HG03342 (cell line): ENCODE measurements at regions not wholly inside any gene's neighbourhood (a gene's known extent, or its start where the extent isn't known, plus 50 kb on each side); places are given as distances from the start of the nearest gene placed in this dataset.

Source experiments
- ATAC-seq: cut with Tn5 transposase; IDR thresholded peaks from one replicate; pipeline ENCODE4 v1.9.1; 2021; ENCODE audit warnings: mild to moderate bottlenecking, moderate library complexity; ENCODE audit not compliant: unreplicated experiment

DNA sequence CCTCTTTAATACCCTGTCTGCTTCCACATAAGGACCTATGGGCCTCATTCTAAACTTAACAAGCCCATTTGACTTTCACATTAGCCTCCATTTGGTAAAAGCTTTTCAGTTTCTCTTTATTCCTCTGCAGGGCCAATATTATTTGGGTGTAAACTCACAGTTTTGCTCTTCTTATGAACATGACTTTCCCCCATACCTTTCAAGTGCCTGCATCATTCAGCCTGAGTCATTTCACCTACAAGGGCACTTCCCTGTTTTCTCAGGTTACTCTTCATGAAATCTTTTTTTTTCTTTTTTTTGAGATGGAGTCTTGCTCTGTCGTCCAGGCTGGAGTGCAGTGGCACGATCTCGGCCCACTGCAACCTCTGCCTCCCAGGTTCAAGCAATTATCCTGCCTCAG is 1258.1 kb upstream of the CELF2 start:
- ATAC-seq, result no peak

DNA sequence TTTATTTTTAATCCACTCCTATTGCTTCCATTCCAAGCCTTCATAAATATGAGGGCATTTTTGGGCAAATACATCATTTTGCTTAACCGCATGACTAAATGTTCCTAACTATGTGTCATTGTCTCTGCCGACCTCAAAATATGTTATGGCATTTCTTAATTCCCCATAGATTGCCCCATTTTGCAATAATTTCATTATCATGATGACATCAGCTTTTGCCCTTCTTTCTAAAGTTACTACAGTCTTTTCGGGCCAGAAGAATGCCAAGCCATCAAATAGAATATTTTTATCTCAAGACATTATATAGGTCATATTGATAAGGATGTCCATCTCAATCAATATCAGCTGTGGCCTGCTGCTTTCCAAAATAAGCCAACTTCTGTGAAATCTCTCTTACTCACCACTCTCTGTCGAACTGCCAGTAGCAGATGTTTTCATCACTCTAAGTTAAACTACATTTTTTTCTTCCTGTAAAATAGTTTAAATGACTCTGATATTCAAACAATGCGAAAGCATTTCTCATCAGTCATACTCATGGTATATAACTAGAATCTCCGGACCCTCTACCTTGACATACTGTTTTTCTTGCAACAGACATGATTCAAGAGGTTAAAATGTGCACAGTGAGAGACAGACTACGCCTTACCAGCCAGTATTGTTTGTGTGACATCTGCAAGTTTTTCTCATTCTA is 1254.6 kb upstream of the CELF2 start:
- ATAC-seq, result no peak

DNA sequence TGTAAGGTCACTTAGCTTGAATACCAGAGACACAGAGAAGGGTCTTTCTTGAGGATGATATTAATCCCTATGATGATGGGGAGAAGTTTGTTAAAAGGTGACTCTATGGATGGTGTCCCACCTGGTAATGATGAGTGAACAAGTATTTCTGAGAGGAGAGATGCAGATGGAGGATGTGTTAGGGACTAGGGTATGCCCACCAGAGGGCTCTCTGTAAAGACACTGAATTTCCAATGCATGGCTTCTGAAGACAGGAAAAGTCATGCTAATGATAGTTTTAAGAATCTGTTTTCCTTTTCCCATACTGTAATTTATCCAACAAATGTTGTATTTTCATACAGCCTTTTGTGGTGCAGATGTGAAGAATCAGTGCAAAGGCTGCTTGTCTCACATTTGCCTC is 1250.9 kb upstream of the CELF2 start:
- ATAC-seq, result no peak

DNA sequence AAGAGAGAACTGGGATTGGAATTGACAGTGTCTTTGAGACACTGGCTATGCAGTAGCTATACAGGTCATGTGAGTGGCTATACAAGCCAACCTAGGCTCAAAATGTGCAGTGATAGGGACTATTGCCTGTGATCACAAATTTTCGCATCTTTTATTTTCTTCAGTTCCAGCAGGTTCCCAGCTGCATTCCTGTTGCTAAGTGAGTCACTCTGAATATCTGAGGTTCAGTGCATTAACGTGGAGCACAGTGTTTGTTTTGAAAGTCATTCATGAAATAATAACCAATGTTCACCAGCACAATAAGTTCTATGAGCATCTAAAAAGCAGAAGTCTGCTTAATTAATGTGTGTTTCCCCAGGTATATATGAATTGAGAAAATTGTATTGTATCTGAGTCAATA is 1236.0 kb upstream of the CELF2 start:
- ATAC-seq, result no peak

DNA sequence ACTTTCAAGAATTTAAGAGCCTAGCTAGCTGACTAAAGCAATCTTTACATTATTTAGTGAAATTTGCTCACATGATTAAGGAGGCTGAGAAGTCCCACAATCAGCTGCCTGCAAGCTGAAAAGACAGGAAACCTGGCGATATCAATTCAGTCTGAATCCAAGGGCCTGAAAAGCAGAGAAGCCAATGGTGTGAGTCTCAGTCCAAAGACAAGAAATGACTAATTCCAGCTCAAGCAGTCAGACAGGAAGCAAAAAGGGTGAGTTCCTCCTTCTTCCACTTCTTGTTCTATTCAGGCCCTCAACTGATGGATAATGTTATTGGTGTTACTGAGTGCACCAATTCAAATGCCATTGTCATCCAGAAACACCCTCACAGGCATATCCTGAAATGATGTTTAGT is 1231.6 kb upstream of the CELF2 start:
- ATAC-seq, result no peak

DNA sequence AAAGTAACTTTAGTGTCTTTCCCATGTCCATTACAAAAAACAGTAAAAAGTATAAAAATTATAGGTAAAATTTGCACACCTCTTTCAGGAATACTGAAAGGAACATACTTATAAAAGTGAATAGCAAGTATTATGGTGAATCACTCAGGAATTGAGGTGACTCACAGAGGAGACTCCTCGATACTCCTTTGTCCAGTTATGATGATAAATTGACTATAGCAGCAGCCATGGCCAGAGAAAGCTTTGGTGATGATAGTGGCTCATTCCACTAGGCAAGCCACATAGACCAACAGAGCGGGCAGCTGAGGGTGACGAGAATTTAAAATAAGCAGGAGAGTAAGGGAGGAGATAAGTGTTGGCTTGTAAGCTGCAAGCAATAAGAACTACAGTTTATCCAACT is 1231.1 kb upstream of the CELF2 start:
- no peak for ATAC-seq

DNA sequence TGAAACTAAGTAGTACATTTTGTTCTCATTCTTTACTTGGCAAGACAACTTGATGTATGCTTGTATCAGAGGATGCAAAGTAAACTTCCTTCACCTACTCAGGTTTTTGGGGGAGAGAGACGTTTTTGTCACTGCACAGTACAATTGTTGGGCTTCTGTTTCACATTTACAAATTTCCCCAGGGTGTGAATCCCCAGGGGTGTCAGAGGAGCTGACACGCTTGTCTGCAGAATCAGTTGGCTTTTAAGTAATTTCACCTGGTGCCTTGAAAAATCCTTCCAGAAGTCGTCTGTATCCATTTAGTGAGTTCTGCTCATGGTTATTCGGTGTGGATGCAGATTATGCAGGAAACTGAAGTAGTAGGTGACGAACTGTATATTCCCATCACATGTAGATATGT is 1227.7 kb upstream of the CELF2 start:
- no peak for ATAC-seq

DNA sequence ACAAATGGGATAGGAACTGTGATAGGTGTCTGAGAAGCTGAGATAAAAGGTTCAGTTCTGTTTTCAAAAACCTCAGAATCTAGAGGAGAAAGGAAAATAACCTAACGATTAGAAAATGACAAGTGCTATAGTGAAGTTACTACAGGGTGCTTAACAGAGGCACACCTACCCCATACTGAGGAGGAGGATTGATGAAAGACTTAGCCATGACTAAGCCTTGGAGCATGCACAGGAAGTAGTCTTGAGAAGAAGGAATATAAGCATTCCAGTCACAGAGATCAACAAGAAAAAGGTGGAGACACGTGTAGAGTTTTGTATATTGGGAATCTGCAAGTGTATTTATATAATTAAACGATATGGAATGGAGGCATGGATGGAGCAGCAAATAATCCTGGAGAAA is 1225.5 kb upstream of the CELF2 start:
- no peak for ATAC-seq

DNA sequence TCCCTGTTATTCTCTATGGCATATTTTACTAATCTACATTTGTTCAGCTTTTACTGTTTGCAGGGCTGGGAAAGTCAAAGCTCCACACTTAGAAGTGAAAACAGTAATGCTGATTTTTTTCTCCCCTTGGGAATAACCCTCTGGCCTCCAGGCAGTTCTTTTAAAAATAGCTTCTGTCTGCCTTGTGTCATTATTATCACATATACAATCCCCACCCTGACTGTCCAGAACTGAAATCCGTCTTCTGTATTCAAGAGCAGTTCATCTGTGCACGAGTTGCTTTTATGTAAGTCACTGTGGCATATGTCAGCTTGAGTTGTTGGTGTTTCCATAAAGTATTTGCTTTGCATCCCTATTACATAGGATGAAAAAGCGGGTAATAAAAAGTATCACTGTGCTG is 1221.1 kb upstream of the CELF2 start:
- no peak for ATAC-seq

DNA sequence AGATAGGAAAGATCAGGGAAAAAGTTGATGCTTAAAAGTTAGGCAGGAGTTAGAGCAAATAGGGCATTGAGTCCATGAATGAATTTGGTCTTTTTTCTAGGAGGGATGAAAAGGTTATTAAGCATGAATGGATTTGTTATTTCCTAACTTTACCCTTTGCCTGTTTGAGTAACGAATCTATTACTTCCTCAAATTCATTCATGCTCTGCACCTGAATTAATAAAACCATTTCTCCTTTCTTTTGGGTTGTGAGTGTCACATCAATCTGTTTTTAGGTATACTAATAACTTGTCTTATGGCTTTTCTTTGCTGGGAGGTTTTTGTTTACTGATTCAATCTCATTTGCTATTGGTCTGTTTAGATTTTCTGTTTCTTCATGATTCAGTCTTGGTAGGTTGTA is 1217.7 kb upstream of the CELF2 start:
- no peak for ATAC-seq

DNA sequence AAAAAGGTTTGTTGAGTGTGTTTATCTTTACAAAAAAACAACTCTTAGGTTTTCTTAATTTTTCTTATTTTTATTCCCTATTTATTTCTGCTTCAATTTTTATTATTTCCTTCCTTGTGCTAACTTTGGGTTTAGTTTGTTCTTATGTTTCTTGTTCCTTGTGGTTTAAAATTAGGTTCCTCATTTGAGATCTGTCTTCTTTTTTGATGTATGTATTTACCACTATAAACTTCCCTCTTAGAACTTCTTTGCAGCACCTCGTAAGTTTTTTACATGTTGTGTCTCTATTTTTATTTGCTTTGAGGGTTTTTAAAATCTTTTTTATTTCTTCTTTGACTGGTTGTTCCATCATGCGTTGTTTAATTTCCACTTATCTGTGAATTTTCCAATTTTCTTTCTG is 1217.1 kb upstream of the CELF2 start:
- no peak for ATAC-seq

DNA sequence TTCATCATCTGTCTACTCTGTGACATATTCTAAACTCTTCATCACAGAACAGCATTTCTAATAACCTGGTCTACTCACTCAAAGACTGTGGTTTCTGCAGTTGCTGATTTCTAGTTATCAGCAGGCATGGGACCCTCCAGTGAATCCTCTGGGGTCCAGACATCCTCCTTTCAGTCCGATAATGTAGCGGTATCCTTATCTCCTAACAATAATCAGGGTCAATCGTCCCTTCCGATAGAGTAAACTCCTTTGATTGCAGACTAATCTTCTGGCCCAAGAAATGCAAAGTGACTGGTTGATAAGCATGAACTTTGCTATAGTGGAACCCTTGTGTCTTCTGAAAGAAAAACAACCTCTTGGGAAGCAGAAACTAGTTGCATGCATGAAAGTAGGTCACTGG is 1209.8 kb upstream of the CELF2 start:
- ATAC-seq, result no peak

DNA sequence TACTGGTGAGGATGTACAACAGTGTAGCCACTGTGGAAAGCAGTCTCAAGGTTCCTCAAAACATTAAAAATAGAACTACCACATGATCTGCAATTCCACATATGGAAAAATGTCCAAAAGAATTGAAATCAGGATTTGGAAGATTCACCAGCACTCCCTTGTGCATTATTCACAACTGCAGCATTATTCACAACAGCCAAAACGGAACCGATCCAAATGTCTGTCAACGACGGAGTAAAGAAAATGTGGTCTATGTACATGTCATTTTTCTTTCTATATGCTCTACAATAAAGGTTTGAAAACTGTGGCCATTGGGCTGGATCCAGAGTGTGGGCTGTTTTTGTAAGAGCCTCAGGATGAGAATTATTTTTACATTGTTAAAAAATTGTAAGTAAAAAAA is 1206.1 kb upstream of the CELF2 start:
- no peak for ATAC-seq

DNA sequence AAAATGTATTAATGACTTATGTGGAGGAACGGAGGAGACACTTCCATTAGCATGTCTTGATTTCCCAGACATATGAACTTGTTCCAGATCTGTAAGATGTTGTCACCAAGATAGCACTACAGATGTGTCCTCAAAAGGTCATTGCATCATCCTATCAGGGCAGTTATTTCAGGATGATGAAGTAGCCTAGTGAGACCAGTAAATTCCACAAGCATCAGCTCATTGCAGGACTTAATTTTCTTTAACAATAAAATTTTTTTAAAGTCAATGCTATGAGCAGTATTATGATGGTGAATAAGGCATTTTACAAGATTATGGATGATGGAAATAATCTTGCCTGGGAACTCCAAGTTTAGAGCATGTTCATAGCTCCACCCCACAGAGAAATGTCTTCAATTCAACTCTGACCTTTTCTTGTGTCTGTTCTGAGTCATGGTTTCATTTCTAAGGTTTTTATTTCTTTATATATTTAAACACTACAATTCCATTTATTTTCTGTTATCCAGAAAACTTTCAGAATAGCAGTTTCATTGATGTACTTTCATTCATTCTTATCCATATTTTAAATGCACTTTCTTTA is 1203.3 kb upstream of the CELF2 start:
- ATAC-seq, result no peak

DNA sequence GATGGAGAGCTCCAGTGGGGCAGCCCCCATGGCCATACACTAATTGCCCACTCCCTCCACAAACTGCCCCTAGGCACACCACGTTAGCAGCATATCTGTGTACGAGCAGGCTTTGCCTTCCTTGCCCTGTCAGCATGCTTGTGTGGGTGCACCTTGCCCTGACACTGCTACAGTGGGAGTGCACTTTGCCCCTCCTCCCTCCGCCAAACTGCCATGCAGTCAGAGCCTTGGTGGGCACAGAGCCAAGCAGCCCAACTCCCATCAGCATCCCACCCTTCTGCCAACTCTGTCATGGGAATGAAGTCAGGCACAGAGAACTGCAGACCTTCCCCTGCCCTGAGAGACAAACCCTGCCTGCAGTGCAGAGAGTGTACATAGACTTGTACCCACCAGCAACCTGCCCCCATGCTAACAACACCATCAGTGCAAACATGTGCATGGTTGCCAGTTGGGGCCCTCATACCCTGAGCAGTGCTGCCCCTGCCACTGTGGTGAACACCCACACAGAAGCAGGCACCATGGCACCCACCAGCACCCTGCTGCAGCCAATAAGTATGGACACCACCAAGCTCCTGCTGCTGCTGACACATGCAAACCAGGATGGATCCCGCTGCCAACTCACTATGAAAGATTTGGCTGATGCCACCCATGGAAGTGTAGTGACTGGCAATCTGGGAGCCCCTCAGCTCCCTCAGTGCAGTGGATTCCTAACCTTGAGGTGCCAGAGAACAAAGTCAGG is 1197.7 kb upstream of the CELF2 start:
- no peak for ATAC-seq

DNA sequence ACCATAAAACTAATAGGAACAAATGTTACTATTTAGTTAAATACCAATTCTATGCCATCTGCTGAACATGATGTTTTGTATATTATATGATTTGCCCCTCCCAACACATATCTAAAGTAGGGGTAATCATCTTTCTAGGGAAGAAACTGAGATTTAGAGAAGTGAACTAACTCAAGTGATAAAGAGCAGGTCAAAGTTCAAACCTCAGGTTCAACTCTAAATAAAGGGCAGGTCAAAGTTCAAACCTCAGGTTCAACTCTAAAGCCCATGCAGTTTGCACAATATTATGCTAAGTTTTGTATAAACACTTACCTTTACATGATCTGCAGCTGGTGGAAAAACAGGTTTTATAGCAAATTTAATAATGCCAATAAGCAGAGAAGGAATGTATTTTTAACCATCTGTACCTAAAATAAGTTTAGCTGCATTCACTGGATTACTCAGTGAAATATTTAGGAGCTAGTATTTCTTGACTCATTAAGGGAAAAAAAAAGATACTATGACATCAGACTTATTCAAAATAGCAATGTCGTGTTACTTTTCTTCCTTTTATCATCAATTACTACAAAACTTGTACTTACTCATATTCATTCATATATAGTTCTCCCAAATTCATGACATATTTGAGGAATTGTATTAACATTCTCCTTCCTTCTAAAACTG is 1194.3 kb upstream of the CELF2 start:
- ATAC-seq, result no peak

DNA sequence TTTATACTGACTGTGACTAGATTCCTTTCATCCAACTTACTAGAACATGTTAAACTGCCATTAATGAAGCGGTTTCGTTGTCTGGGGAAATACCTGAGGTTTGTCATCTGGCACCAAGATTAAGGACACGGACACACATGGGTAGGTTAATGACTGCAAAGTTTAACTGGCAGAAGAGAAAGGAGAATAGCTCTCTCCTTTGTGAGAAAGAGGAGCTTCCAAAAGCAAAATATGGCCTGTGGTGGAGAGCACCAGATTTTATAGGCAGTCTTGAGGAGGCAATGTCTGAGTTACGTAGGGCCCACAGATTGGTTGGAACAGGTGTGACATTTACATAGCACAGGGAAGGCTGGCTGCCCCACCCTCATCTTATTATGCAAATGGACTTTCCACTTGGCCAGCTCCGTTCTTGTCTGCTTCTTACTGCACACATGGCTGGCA is 1193.0 kb upstream of the CELF2 start:
- no peak for ATAC-seq

DNA sequence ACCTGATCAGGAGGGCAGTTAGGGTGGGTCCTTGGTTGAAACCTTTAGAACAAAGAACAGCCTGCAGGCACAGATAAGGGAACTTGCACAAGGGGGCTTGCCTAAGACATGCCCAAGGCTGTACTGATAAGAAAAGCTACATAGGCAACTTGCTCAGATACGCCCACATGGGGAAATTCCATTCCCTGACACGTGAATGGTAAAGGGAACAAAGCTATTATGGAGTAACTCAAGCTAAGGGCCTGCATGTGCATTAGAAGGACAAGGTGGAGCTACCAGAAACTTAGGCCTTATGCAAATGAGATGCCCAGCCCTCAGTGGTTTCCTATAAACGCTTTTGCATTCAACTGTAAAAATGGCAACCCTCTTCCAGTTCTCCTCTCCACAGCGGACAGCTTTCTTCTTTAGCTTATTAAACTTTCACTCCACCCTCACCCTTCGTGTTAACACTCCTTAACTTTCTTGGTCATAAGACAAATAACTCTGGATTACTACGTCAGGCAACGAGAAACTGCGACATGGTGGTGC is 1192.1 kb upstream of the CELF2 start:
- no peak for ATAC-seq

DNA sequence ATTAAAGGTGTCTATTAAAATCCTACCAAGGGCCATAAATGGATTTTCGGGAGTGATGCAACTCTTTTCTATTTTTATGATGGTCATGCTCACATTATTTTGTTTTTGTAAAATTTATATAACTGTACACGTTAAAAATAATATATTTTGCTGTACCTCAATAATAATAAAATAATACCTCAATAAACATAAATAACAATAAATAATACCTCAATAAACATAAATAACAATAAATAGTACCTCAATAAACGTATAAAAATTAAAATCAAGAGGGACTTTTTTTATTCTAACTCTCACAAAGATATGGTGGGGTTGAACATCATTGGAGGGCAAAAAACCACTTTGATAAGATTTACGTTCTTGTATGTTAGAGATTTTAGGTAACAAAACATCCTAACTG is 1189.6 kb upstream of the CELF2 start:
- no peak for ATAC-seq

DNA sequence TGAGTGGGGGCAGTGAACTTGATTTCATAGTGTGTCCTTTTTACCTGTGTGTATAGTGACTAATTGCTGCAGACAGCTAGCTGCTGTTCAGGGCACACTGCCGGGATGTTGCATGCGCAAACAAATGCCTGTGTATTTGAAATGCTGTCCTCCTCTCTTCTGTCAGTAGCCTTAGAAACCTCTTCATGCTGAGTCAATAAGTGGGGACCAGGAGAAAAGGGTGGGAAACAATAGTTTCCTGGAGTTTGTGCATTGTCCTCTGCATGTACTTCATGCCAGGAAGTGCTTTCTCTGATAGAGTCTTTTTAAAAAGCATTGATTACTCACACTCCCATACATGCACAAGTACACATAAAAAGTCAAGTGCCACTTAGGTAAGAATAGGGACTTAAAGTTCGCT is 1183.7 kb upstream of the CELF2 start:
- no peak for ATAC-seq

DNA sequence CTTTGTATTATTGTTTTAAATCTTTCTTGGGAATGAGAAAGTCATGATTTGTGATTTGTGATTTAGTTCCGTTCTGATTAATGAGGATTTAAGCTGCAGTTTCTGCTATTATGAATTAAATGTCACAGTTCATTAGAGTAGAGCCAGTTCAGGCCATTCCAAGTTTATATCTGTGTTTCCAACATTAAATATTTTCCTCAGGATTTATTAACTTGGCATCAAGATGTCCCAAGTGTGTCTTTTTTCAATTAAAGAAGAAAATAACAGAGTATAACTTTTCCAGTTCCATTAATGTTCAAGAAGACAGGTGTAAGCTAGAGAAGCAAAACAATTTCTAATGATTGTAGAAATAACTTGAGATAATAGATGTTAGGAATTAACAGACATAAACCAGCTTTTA is 1183.2 kb upstream of the CELF2 start:
- no peak for ATAC-seq

DNA sequence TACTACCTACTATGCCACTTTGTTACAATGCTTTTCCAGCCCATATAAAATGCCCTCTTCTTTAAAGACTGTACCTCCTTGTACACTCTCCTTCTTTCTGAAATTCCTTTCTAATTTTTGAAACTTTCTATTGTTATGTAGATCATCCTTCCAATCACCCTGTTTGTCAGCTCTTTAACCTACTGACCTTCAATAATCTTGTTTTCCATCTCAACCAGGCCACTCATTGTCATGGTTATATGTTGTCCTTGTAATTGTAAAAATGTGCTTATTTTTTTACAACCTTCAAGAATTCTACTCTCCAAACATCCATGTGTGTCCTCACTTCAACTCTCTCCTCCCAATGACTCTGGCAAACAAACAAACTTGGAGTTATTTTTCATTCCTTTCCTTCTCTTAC is 1172.6 kb upstream of the CELF2 start:
- no peak for ATAC-seq
